GM18868 (cell line): ENCODE measurements at regions not wholly inside any gene's neighbourhood (a gene's known extent, or its start where the extent isn't known, plus 50 kb on each side); places are given as distances from the start of the nearest gene placed in this dataset.
A peak's percentile ranks its signal among the peaks of the same experiment; 100 is the strongest.
"Not testable (repeated sequence)": the region's sequence is repeated elsewhere in the genome, so short reads cannot be mapped to it uniquely, and the experiment has no call there.

Experiments
- ATAC-seq: cut with Tn5 transposase; IDR thresholded peaks from one replicate; pipeline ENCODE4 v1.9.1; 2021; ENCODE audit warnings: mild to moderate bottlenecking, moderate library complexity; ENCODE audit not compliant: unreplicated experiment

- ATAC-seq: not testable (repeated sequence)
Measured at GRCh38 chr3:118162627-118163588, 871.7 kb downstream of the IGSF11 start.

GRCh38 chr3:118165413-118165812 is 869.2 kb downstream of the IGSF11 start:
- no peak for ATAC-seq

GRCh38 chr3:118167571-118167970 is 867.1 kb downstream of the IGSF11 start:
- no peak for ATAC-seq

GRCh38 chr3:118168175-118168574 is 866.5 kb downstream of the IGSF11 start:
- no peak for ATAC-seq

GRCh38 chr3:118171236-118171852 is 863.3 kb downstream of the IGSF11 start:
- ATAC-seq: no peak

- peak; percentile 67 for ATAC-seq
Measured at GRCh38 chr3:118180853-118181252, 853.8 kb downstream of the IGSF11 start.

- peak; percentile 67 for ATAC-seq
Measured at GRCh38 chr3:118181274-118181673, 853.4 kb downstream of the IGSF11 start.

- ATAC-seq: no peak
Measured at GRCh38 chr3:118186051-118186450, 848.6 kb downstream of the IGSF11 start.

GRCh38 chr3:118187221-118187620 is 847.4 kb downstream of the IGSF11 start:
- no peak for ATAC-seq

- no peak for ATAC-seq
Measured at GRCh38 chr3:118196183-118196582, 838.5 kb downstream of the IGSF11 start.

GRCh38 chr3:118199044-118199443 is 835.6 kb downstream of the IGSF11 start:
- no peak for ATAC-seq

GRCh38 chr3:118204052-118204656 is 830.5 kb downstream of the IGSF11 start:
- no peak for ATAC-seq

- no peak for ATAC-seq
Measured at GRCh38 chr3:118207271-118207670, 827.4 kb downstream of the IGSF11 start.

- no peak for ATAC-seq
Measured at GRCh38 chr3:118208642-118209041, 826.0 kb downstream of the IGSF11 start.

GRCh38 chr3:118213892-118214291 is 820.8 kb downstream of the IGSF11 start:
- no peak for ATAC-seq

GRCh38 chr3:118226206-118226605 is 808.4 kb downstream of the IGSF11 start:
- no peak for ATAC-seq

- ATAC-seq: no peak
Measured at GRCh38 chr3:118227191-118227590, 807.5 kb downstream of the IGSF11 start.

GRCh38 chr3:118228151-118228550 is 806.5 kb downstream of the IGSF11 start:
- no peak for ATAC-seq

GRCh38 chr3:118229196-118229595 is 805.5 kb downstream of the IGSF11 start:
- no peak for ATAC-seq

GRCh38 chr3:118231578-118231977 is 803.1 kb downstream of the IGSF11 start:
- no peak for ATAC-seq

- ATAC-seq: no peak
Measured at GRCh38 chr3:118239253-118239652, 795.4 kb downstream of the IGSF11 start.

GRCh38 chr3:118244761-118245160 is 789.9 kb downstream of the IGSF11 start:
- no peak for ATAC-seq
